Ovary (tissue), 7 donors: ENCODE measurements at regions not wholly inside any gene's neighbourhood (a gene's known extent, or its start where the extent isn't known, plus 50 kb on each side); places are given as distances from the start of the nearest gene placed in this dataset.

Experiments used
- DNase-seq, 5 donors: peaks; one replicate each; pipeline ENCODE4 v3.0.0-alpha.2; 2019 to 2020
- H3K27ac ChIP-seq, 2 donors: fragments of 200-600 bp; one replicate each; pipeline versions ENCODE4 v1.5.1 to v1.8.0; 2019 to 2022
- H3K27me3 ChIP-seq: fragments of 200-600 bp; one replicate; pipeline ENCODE4 v1.8.0; 2022
- H3K36me3 ChIP-seq: fragments of 200-600 bp; sonication (generic); one replicate; pipeline ENCODE4 v1.5.1; 2019
- H3K4me1 ChIP-seq: one replicate; pipeline ENCODE4 v1.8.1; 2013; ENCODE audit warnings: mild to moderate bottlenecking, moderate library complexity; ENCODE audit not compliant: insufficient read depth
- H3K4me3 ChIP-seq: fragments of 200-600 bp; sonication (generic); one replicate; pipeline ENCODE4 v1.5.1; 2017
- H3K9me3 ChIP-seq, 2 donors: fragments of 200-600 bp in 1 of 2; sonication (generic) in 1 of 2; one replicate each; pipeline versions ENCODE4 v1.5.1 to v1.8.1; 2013 to 2019; ENCODE audit warnings: mild to moderate bottlenecking in 1 of 2, moderate library complexity in 1 of 2
- EP300 ChIP-seq: sonication (generic); formaldehyde crosslinking; IDR thresholded peaks from one replicate; pipeline ENCODE4 v1.6.1; 2017; ENCODE audit warnings: antibody characterized with exemption
- POLR2A ChIP-seq: fragments of 450-650 bp; IDR thresholded peaks from one replicate; pipeline ENCODE4 v1.6.1; 2017; ENCODE audit warnings: antibody characterized with exemption, mild to moderate bottlenecking, moderate library complexity
- WGBS, 3 donors: extraction: QIAGEN DNeasy Blood & Tissue Kit in 1 of 3; methylation state at CpG; one replicate each; pipeline versions ENCODE4 v1.1.5 to v1.1.7; 2013 to 2017; 5-methylcytosine and 5-hydroxymethylcytosine counted together
- intact Hi-C, 4 donors: fragments of 100-400 bp; cut with DNase I; formaldehyde crosslinking; loops; one replicate each; pipeline versions ENCODE4 v1.11.0 to v1.15.1; 2022 to 2023
- TF ChIP-seq, protein P1 (sequence below), 3 donors: fragments of 450-650 bp in 2 of 3; fragments of 200-600 bp in 1 of 3; IDR thresholded peaks; one replicate each; pipeline versions ENCODE4 v1.5.1 to v1.8.0; 2016 to 2022; ENCODE audit warnings: antibody characterized with exemption in 3 of 3, mild to moderate bottlenecking in 1 of 3
- donor health status: DM: no; HTN: no; CAD: no; lungs with moderate emphysema.
- donor health status: DM: no; HTN: no; CAD: no.
- donor health status: Bipolar disorder and iron deficiency.
- donor health status: DM: no; HTN: no; CAD: no.
- donor health status: DM: yes; HTN: yes; CAD: no.

DNA sequence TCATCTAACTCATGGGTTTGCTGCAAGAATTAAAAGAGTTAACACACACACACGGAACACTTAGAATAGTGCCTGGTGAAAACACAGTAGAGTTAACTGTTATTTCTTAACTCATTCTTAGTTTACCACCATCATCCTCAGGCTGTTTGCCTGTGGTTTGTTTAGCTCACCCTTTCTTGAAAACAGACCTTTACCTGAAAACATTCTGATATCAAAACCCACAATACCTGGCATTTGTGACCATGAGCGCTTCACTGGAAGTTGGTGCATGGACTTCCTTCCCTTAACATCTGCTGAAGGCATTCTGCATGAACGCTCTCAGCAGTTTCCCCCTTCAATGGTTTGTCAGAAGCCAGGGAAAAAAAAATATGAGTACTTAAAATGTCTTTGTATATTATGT lies 256.0 kb downstream of the ETS1 start:
- no peak for DNase-seq
- Histone ChIP-seq H3K27ac (no peak overlapping the region), H3K9me3 (no peaks in the 10 kb centered on the region), H3K36me3 (no peaks in the 10 kb centered on the region), H3K27me3 (no peaks in the 10 kb centered on the region), H3K4me3 (no peak overlapping the region), H3K4me1 (no peaks in the 10 kb centered on the region)
- intact Hi-C loops: no loop called here
- TF ChIP-seq POLR2A: no peak
- TF ChIP-seq, protein P1, sequence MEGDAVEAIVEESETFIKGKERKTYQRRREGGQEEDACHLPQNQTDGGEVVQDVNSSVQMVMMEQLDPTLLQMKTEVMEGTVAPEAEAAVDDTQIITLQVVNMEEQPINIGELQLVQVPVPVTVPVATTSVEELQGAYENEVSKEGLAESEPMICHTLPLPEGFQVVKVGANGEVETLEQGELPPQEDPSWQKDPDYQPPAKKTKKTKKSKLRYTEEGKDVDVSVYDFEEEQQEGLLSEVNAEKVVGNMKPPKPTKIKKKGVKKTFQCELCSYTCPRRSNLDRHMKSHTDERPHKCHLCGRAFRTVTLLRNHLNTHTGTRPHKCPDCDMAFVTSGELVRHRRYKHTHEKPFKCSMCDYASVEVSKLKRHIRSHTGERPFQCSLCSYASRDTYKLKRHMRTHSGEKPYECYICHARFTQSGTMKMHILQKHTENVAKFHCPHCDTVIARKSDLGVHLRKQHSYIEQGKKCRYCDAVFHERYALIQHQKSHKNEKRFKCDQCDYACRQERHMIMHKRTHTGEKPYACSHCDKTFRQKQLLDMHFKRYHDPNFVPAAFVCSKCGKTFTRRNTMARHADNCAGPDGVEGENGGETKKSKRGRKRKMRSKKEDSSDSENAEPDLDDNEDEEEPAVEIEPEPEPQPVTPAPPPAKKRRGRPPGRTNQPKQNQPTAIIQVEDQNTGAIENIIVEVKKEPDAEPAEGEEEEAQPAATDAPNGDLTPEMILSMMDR (IDR thresholded peaks at IDR 0.05): no peak
- no peak for TF ChIP-seq EP300
- WGBS, 3 donors: 65 to 76% (median 66%) methylated on average over 3 of the region's 3 CpGs

DNA sequence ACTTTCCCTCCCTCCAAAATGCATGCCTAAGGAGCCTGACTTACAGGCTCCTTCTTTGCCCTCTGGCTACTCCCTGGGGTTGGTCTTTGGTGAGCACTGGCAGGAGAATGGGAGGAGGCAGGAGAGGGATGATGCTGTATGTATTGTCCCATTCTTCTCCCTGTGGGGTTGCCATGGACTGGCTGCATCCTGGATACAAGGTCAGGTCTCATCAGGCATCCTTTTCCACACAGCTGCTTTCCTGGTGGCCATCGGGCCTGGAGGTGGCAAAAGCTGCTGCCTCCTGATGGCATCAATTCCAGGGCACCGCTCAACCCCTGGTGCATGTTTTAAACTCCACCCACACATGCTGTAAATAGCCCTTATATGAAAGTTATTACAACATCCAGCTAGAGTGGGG lies 257.2 kb downstream of the ETS1 start:
- no peak overlapping the region for H3K27ac ChIP-seq

DNA sequence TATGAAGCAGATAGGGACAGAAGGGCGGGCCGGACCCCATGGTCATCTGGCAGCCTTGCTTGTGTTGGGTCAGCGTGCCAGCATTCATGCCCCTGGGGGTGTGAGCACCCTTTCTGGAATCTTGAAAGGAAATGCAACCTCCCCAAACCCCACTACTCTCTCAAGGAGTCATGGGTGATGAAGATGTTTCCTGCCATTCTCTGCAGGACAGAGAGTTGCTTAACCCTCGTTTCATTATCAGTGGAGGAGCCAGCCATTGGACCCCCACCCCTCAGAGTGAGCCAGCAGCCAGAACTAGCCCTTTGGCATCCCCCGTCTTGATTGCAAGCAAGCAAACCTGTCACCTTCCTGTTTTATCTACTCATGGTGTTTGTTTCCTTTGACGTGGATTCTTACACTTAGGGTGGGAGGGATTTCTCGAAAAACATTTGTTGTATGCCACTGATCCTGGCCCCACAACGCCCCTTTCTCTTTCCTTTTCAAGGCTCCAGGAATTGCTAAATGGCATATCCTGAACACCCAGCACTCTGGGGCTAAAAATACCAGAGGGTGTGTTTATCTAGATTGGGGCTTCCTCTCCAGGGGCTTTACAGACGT lies 258.3 kb downstream of the ETS1 start:
- no peak overlapping the region for H3K27ac ChIP-seq
- DNase-seq: peak in 1 of 5 donors; percentile 24
- no peaks in the 10 kb centered on the region for H3K4me1 ChIP-seq
- WGBS, 3 donors: 57 to 71% (median 62%) methylated on average over 9 of the region's 9 CpGs
- H3K9me3 ChIP-seq: no peaks in the 10 kb centered on the region
- no peaks in the 10 kb centered on the region for H3K36me3 ChIP-seq
- no peak overlapping the region for H3K4me3 ChIP-seq
- intact Hi-C loops: no loop called here
- TF ChIP-seq, protein P1 (IDR thresholded peaks at IDR 0.05): no peak
- no peak for TF ChIP-seq EP300
- TF ChIP-seq POLR2A: no peak
- H3K27me3 ChIP-seq: no peaks in the 10 kb centered on the region

More for the DNA sequence above, 257.2 kb downstream of the ETS1 start:
- DNase-seq: no peak
- intact Hi-C loops: no loop called here
- Histone ChIP-seq H3K36me3 (no peaks in the 10 kb centered on the region), H3K9me3 (no peaks in the 10 kb centered on the region), H3K4me1 (no peaks in the 10 kb centered on the region), H3K27me3 (no peaks in the 10 kb centered on the region), H3K4me3 (no peak overlapping the region)
- WGBS, 3 donors: 74 to 88% (median 78%) methylated on average over 2 of the region's 2 CpGs
- TF ChIP-seq EP300: no peak
- TF ChIP-seq POLR2A: no peak
- TF ChIP-seq, protein P1 (IDR thresholded peaks at IDR 0.05): no peak

DNA sequence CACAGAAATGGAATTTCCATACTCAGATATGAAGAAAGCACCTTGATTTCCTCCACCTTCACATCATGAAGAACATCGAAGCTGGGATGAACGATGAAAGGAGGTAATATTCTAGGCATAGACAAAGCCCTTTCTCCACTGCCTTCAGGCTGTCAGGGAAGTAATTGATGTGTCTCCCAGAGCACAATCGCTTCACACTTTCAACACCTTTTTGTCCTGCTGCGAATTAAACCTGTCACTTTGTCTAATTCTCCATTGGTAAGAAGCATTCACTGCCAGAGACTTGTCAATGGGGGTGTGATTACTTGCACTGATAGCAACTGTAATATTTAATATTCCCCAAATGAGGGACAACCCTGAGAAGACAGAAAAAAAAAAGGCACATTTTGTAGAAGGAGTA lies 260.1 kb downstream of the ETS1 start:
- no peaks in the 10 kb centered on the region for H3K4me1 ChIP-seq
- intact Hi-C loops: no loop called here
- no peak overlapping the region for H3K27ac ChIP-seq
- no peaks in the 10 kb centered on the region for H3K9me3 ChIP-seq
- 92 to 96% (median 92%) methylated on average over 4 of the region's 4 CpGs for WGBS, 3 donors
- H3K27me3 ChIP-seq: no peaks in the 10 kb centered on the region
- H3K4me3 ChIP-seq: no peak overlapping the region
- no peaks in the 10 kb centered on the region for H3K36me3 ChIP-seq
- TF ChIP-seq EP300: no peak
- DNase-seq: no peak

DNA sequence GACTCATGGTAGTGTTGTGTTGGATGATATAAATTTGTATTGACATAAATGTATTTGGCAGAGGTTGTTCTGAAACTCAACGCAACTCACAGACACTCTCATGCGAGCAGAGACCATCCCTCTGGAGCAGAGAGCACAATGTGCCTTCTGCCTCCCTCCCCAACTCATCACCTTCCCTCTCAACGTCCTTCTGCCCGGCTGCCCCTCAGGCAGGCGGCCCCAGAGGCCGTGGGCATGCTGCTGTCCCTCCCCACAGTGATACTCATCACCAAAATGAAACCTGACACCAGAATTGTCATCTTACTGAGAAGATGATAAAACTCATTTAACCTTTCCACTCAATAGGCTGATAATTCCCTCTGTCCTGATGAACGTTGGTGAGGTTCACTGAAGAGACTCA lies 260.6 kb downstream of the ETS1 start:
- Histone ChIP-seq H3K9me3 (no peaks in the 10 kb centered on the region), H3K27me3 (no peaks in the 10 kb centered on the region), H3K36me3 (no peaks in the 10 kb centered on the region), H3K4me1 (no peaks in the 10 kb centered on the region), H3K27ac (no peak overlapping the region), H3K4me3 (no peak overlapping the region)
- WGBS, 3 donors: 56 to 77% (median 60%) methylated on average over 7 of the region's 7 CpGs
- DNase-seq: no peak
- intact Hi-C loops: no loop called here
- no peak for TF ChIP-seq POLR2A
- no peak for TF ChIP-seq EP300
- TF ChIP-seq, protein P1 (IDR thresholded peaks at IDR 0.05): no peak
